IPS DF 6.9 (cell line): ENCODE measurements at regions not wholly inside any gene's neighbourhood (a gene's known extent, or its start where the extent isn't known, plus 50 kb on each side); places are given as distances from the start of the nearest gene placed in this dataset.
"Not testable (repeated sequence)": the region's sequence is repeated elsewhere in the genome, so short reads cannot be mapped to it uniquely, and the experiment has no call there.

Experiments
- DNase-seq: peaks from one replicate; pipeline ENCODE4 v3.0.0-alpha.2; 2013; ENCODE audit warnings: low read depth, low spot score
- H3K27ac ChIP-seq: one replicate; pipeline ENCODE4 v1.5.1; 2013; ENCODE audit warnings: low read length, control low read depth
- H3K27me3 ChIP-seq: 2 replicates; pipeline ENCODE4 v1.6.1; 2013; ENCODE audit warnings: mild to moderate bottlenecking, low read length; ENCODE audit not compliant: control insufficient read depth, insufficient read depth
- H3K36me3 ChIP-seq: 2 replicates; pipeline ENCODE4 v1.6.1; 2013; ENCODE audit warnings: low read length; ENCODE audit not compliant: control insufficient read depth, insufficient read depth
- H3K4me1 ChIP-seq: 2 replicates; pipeline ENCODE4 v1.6.1; 2013; ENCODE audit warnings: low read length; ENCODE audit not compliant: control insufficient read depth, insufficient read depth
- H3K4me3 ChIP-seq: 2 replicates; pipeline ENCODE4 v1.5.1; 2013; ENCODE audit warnings: mild to moderate bottlenecking, low read length
- H3K9me3 ChIP-seq: 2 replicates; pipeline ENCODE4 v1.6.1; 2013; ENCODE audit warnings: low read length, inconsistent platforms; ENCODE audit not compliant: control insufficient read depth, insufficient read depth
- WGBS: extraction: QIAGEN DNeasy Blood & Tissue Kit; methylation state at CpG from one replicate; pipeline ENCODE4 v1.1.7; 2013; ENCODE audit warnings: mixed read lengths, missing lambda C conversion rate; ENCODE audit not compliant: insufficient read length, insufficient coverage; 5-methylcytosine and 5-hydroxymethylcytosine counted together

DNA sequence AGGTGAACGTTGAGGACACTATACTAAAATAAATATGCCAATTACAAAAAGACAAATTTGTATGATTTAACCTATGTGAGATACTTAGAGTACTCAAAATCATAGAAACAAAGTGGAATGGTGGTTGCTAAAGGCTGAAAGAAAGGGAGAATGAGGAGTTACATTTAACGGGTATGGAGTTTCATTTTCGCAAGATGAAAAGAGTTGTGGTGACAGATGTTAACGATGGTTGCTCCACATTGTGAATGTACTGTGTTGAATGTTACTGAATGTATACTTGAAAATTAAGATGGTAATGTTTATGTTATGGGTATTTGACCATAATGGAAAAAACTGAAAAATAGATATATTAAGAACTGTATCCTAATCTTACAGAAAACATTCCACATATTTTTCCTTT lies 51.3 kb upstream of the MOCS2 start:
- DNase-seq, result no peak
- WGBS, result no CpG with 5 or more reads among the region's 4 CpGs
- no peak overlapping the region for H3K27ac ChIP-seq
- H3K36me3 ChIP-seq, result no peaks in the 10 kb centered on the region
- no peaks in the 10 kb centered on the region for H3K27me3 ChIP-seq
- H3K9me3 ChIP-seq, result no peaks in the 10 kb centered on the region
- H3K4me3 ChIP-seq, result no peak overlapping the region
- no peaks in the 10 kb centered on the region for H3K4me1 ChIP-seq

DNA sequence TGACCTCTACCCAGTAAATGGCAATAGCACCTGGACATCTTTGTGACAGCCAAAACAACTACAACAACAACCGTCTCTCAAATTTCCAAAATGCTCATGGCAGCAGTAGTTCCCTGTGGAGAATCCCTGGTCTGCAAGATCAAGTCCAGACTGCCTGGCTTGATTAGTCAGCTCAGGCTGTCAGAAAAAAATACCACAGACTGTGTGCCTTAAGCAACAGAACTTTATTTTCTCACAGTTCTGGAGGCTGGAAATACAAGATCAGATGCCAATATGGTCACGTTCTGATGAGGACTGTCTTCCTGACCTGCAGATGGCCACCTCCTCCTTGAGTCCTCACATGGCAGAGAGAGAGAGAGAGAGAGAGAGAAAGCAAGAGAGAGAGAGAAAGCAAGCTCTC lies 52.3 kb upstream of the MOCS2 start:
- Histone ChIP-seq H3K4me3 (no peak overlapping the region), H3K9me3 (no peaks in the 10 kb centered on the region), H3K4me1 (no peaks in the 10 kb centered on the region), H3K27me3 (no peaks in the 10 kb centered on the region), H3K36me3 (no peaks in the 10 kb centered on the region), H3K27ac (no peak overlapping the region)
- DNase-seq, result no peak
- no CpG with 5 or more reads among the region's 2 CpGs for WGBS

DNA sequence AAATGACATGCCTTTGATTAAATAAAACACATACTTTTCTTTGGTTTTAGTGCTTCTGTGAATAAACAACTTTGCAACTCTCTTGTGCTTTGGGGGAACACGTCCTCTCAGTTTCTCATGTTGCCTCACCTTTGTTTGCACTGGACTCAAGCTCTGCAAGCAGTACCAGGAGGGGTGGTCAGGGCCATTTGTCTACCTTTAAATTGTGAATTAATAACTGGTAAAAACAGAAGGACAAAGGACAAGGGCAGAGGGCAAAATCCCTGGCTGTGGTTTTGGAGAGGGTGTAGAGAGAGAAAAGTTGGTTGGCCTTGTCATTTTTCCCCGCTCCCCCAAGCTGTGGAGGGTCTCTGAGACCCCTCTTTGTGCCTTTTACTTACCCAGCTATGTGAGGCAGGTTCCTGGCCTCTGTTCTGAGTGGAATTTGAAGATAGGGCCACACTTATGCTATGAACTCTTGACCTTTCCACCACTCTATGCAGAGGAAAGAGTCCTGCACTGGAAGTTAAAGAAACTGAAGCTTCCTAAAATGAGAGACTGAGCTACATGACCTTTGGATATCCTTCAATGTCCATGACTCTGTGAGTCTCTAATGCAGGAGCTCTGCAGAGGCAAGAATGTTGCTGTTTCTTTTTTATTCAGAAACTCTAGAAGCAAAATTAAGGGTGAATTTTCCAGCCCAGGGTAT lies 55.1 kb upstream of the MOCS2 start:
- DNase-seq, result no peak
- H3K27ac ChIP-seq, result no peak overlapping the region
- no peaks in the 10 kb centered on the region for H3K9me3 ChIP-seq
- WGBS, result no CpG with 5 or more reads among the region's 2 CpGs
- H3K36me3 ChIP-seq, result no peaks in the 10 kb centered on the region
- no peaks in the 10 kb centered on the region for H3K27me3 ChIP-seq
- no peaks in the 10 kb centered on the region for H3K4me1 ChIP-seq
- H3K4me3 ChIP-seq, result no peak overlapping the region

DNA sequence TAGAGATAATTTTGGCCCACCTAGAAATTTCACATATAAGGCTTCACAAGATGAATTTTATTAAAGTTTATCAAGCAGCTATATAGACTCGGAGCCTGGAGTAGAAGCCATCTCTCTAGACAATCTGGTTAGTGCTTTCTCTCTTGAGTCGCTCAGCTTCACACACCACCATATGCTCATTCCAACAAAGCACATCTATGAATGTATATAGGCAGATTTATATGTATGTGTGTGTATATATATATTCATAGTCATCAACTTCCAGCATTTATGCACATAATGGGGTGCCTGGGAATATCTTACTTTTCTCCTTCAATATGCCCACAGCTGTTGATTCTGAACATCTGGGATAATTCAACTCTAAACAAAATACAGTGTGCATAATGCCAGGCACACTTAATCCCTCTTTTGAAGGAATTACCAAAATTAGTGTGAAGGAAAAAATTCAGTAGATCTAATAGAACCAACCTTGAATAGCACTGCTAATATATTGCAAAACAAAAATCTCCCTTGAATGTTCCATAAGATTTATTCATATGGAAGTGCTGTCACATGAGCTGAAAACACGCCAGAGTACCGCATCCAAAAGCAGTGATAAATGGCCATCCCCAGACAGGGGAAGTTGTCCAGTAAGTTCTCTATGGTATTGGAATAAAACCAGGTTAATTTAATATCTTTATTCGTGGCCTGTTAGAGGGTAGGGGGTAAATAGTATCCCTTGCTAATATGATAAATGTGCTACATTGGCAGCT lies 56.0 kb upstream of the MOCS2 start:
- no peaks in the 10 kb centered on the region for H3K36me3 ChIP-seq
- H3K4me3 ChIP-seq, result no peak overlapping the region
- no CpG with 5 or more reads among the region's 5 CpGs for WGBS
- no peaks in the 10 kb centered on the region for H3K27me3 ChIP-seq
- H3K27ac ChIP-seq, result no peak overlapping the region
- no peaks in the 10 kb centered on the region for H3K4me1 ChIP-seq
- H3K9me3 ChIP-seq, result no peaks in the 10 kb centered on the region
- no peak for DNase-seq

DNA sequence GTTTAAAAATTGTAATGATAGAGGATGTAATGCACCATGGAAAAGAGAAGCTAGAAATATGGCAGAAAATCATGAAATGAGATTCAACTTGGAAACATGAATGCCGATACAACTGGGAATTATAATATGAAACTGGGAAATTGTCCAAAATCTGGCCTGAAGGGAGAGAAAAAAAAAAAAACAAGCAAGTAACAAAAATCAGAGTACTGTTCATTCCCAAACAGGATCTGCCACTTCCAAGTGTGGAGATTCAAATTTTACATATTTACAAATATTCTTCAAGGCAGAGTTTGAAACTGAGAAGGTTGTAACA lies 56.6 kb upstream of the MOCS2 start:
- H3K4me3 ChIP-seq, result no peak overlapping the region
- H3K9me3 ChIP-seq, result no peaks in the 10 kb centered on the region
- no peaks in the 10 kb centered on the region for H3K27me3 ChIP-seq
- no peak for DNase-seq
- no peaks in the 10 kb centered on the region for H3K36me3 ChIP-seq
- no CpG with 5 or more reads among the region's 1 CpG for WGBS
- no peaks in the 10 kb centered on the region for H3K4me1 ChIP-seq
- H3K27ac ChIP-seq, result no peak overlapping the region

DNA sequence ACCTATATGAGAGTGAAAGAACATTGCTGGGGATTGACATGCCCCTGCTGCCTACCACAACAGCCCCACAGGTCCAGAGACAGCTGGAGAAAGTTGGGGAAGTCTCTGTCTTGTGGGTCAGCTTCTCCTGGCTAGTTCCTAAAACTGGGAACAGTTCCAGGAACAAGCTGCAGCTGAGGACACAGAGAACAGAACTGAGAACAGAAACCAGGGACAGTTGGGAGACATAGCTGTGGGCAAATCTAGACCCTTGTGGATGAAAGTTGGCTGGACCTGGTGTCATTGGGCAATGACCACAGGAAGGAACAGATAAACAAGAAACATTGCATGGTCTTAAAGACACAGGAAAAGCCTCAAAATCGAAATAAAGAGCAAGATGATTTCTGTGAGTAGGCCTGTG lies 58.3 kb upstream of the MOCS2 start:
- no peak for DNase-seq
- no CpG with 5 or more reads among the region's 1 CpG for WGBS
- H3K4me1 ChIP-seq, result no peaks in the 10 kb centered on the region
- H3K27me3 ChIP-seq, result no peaks in the 10 kb centered on the region
- no peaks in the 10 kb centered on the region for H3K9me3 ChIP-seq
- no peaks in the 10 kb centered on the region for H3K36me3 ChIP-seq
- no peak overlapping the region for H3K27ac ChIP-seq
- H3K4me3 ChIP-seq, result no peak overlapping the region

DNA sequence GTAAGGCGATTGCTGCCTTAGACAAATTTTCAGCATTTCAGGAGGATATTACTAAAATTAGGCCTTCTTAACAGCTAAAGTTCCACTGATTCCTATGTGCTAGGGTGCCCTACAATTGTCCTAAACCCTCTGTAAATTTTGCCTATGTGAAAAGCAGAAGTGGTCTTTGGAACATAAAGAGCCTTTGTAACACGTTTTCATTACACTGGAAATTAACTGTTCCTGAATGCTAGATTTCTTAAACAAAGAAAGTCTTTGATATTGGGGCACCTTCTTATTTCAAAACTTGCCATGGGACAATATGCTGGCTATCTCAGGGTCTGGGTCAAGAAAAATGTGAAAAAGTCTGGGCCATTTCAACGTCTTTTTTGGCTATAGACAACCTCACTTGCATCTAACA lies 60.4 kb upstream of the MOCS2 start:
- Histone ChIP-seq H3K36me3 (no peaks in the 10 kb centered on the region), H3K4me1 (no peaks in the 10 kb centered on the region), H3K27ac (no peak overlapping the region), H3K27me3 (no peaks in the 10 kb centered on the region), H3K4me3 (no peak overlapping the region), H3K9me3 (no peaks in the 10 kb centered on the region)
- DNase-seq, result no peak
- no CpG with 5 or more reads among the region's 3 CpGs for WGBS

DNA sequence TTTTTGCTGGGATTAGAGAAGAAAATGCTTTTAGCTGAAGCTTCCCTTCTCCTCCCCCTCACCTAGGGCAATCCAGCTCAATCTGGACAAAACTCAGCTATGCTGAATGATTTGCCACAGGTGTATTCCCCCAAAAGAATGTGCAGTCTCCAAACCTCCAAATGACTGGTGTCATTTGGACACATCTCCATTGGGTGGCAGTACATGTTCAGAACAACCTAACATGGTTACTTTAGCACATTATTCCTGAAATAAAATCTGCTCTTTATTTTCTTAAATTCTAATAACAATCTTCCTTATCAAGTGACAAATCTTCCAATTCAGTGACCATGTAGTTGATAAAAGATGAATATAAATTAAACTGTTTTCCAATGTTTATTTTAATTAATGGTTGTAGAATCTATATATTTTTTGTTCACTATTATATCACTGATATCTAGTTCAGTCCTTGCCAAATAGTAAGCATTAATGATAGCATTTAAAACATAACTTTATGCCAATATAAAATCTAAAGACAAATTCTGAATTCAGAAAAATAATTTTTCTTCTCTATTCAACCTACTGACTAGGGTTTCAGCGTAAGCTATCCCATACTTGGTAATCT lies 61.3 kb upstream of the MOCS2 start:
- H3K27ac ChIP-seq, result no peak overlapping the region
- H3K4me3 ChIP-seq, result no peak overlapping the region
- H3K9me3 ChIP-seq, result no peaks in the 10 kb centered on the region
- WGBS, result no CpG with 5 or more reads among the region's 1 CpG
- H3K36me3 ChIP-seq, result no peaks in the 10 kb centered on the region
- H3K27me3 ChIP-seq, result no peaks in the 10 kb centered on the region
- DNase-seq, result no peak
- no peaks in the 10 kb centered on the region for H3K4me1 ChIP-seq

DNA sequence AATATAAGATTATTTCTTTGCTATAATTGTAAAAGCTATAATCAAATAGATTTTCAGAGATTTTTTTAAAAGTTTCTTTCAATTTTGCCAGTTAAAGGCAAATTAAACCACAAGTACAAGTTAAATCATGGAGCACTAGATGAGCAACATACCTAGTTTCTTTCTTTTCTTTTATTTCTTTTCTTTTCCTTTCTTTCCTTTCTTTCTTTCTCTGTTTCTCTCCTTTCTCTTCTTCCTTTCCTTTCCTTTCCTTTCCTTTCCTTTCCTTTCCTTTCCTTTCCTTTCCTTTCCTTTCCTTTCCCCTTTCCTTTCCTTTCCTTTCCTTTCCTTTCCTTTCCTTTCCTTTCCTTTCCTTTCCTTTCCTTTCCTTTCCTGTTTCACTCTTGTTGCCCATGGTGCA lies 62.5 kb upstream of the MOCS2 start:
- H3K4me1 ChIP-seq, H3K4me3 ChIP-seq, H3K36me3 ChIP-seq, DNase-seq, H3K9me3 ChIP-seq, H3K27ac ChIP-seq, H3K27me3 ChIP-seq: not testable (repeated sequence)

DNA sequence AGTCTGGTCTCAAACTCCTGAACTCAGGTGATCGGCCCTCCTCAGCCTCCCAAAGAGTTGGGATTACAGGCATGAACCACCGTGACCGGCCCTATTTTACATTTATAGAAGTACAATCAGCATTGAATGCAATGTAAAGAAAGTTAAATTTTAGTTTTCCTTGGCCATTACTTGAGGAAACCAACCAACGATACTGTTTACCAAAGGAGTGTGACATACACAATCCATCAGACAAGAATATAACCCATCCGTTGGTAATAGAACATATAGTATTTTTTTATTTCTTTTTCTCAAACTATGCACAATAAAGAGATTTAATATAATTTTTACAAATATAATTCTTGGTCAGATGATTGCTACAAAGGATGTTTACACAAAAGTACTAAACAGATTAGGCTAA lies 63.1 kb upstream of the MOCS2 start:
- no peaks in the 10 kb centered on the region for H3K9me3 ChIP-seq
- DNase-seq, result no peak
- no peaks in the 10 kb centered on the region for H3K27me3 ChIP-seq
- H3K4me3 ChIP-seq, result no peak overlapping the region
- no CpG with 5 or more reads among the region's 5 CpGs for WGBS
- no peak overlapping the region for H3K27ac ChIP-seq
- no peaks in the 10 kb centered on the region for H3K4me1 ChIP-seq
- no peaks in the 10 kb centered on the region for H3K36me3 ChIP-seq

DNA sequence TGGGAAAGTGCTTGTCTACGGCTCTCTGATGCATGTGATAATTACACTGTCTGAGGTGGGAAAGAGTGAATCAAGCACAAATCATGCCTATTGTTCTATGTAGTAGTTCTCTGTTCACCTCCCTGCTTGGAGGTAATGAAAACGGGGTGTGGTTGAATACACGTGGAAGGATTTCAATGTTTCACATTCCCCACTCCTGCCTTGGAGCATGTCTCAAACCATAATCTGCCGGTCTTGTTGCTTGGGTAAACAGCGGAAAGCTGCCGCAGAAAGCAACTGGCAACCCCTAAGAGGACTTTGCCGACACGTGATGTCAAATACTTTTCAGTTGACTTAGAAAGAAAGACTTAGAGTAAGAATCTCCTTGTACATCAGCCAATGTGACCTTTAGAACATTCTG lies 63.5 kb upstream of the MOCS2 start:
- Histone ChIP-seq H3K36me3 (no peaks in the 10 kb centered on the region), H3K27ac (no peak overlapping the region), H3K9me3 (no peaks in the 10 kb centered on the region), H3K27me3 (no peaks in the 10 kb centered on the region), H3K4me1 (no peaks in the 10 kb centered on the region), H3K4me3 (no peak overlapping the region)
- DNase-seq, result no peak
- WGBS, result no CpG with 5 or more reads among the region's 8 CpGs
